ENCODE measurements at regions not wholly inside any gene's neighbourhood (a gene's known extent, or its start where the extent isn't known, plus 50 kb on each side); places are given as distances from the start of the nearest gene placed in this dataset.

- WGBS, 3 donors: 85 to 89% (median 87%) methylated on average over 4 of the region's 4 CpGs
- Histone ChIP-seq H3K36me3 (ENCODE audit: control insufficient read depth in 3 of 3, insufficient read depth in 2 of 3, low read depth in 1 of 3, low read length in 3 of 3) (no peaks in the 10 kb centered on the region), H3K4me1 (ENCODE audit: control insufficient read depth in 3 of 3, insufficient read depth in 2 of 3, low read depth in 1 of 3, low read length in 2 of 3) (no peaks in the 10 kb centered on the region), H3K9me3 (ENCODE audit: control insufficient read depth in 2 of 2, insufficient read depth in 1 of 2, low read depth in 1 of 2, low read length in 1 of 2) (no peaks in the 10 kb centered on the region), H3K27ac (ENCODE audit: low read depth in 1 of 3, low read length in 2 of 3) (no peak overlapping the region), H3K27me3 (ENCODE audit: control insufficient read depth in 3 of 3, insufficient read depth in 3 of 3, low read length in 3 of 3) (no peaks in the 10 kb centered on the region), H3K4me3 (ENCODE audit: low read depth in 1 of 3, low read length in 3 of 3) (no peak overlapping the region)
- FAIRE-seq (no peak), DNase-seq (no peak)
Measured at GRCh38 chr14:30440961-30441360, 118.0 kb upstream of the G2E3 start.

- Histone ChIP-seq H3K4me1 (ENCODE audit: control insufficient read depth in 3 of 3, insufficient read depth in 2 of 3, low read depth in 1 of 3, low read length in 2 of 3) (no peaks in the 10 kb centered on the region), H3K36me3 (ENCODE audit: control insufficient read depth in 3 of 3, insufficient read depth in 2 of 3, low read depth in 1 of 3, low read length in 3 of 3) (no peaks in the 10 kb centered on the region), H3K9me3 (ENCODE audit: control insufficient read depth in 2 of 2, insufficient read depth in 1 of 2, low read depth in 1 of 2, low read length in 1 of 2) (no peaks in the 10 kb centered on the region), H3K4me3 (ENCODE audit: low read depth in 1 of 3, low read length in 3 of 3) (no peak overlapping the region), H3K27ac (ENCODE audit: low read depth in 1 of 3, low read length in 2 of 3) (no peak overlapping the region), H3K27me3 (ENCODE audit: control insufficient read depth in 3 of 3, insufficient read depth in 3 of 3, low read length in 3 of 3) (no peaks in the 10 kb centered on the region)
- DNase-seq: peak in 1 of 2 donors; percentile 28
- 43 to 49% (median 48%) methylated on average over 7 of the region's 7 CpGs for WGBS, 3 donors
- no peak for FAIRE-seq
Measured at GRCh38 chr14:30443368-30444007, 115.5 kb upstream of the G2E3 start.

- WGBS, 3 donors: 59 to 67% (median 65%) methylated on average over 1 of the region's 1 CpG
- no peaks in the 10 kb centered on the region for H3K4me1 ChIP-seq (ENCODE audit: control insufficient read depth in 3 of 3, insufficient read depth in 2 of 3, low read depth in 1 of 3, low read length in 2 of 3)
- FAIRE-seq: no peak
Measured at GRCh38 chr14:30444451-30444850, 114.5 kb upstream of the G2E3 start.

GRCh38 chr14:30445011-30445793 is 113.8 kb upstream of the G2E3 start:
- Histone ChIP-seq H3K36me3 (ENCODE audit: control insufficient read depth in 3 of 3, insufficient read depth in 2 of 3, low read depth in 1 of 3, low read length in 3 of 3) (no peaks in the 10 kb centered on the region), H3K4me1 (ENCODE audit: control insufficient read depth in 3 of 3, insufficient read depth in 2 of 3, low read depth in 1 of 3, low read length in 2 of 3) (no peaks in the 10 kb centered on the region), H3K27me3 (ENCODE audit: control insufficient read depth in 3 of 3, insufficient read depth in 3 of 3, low read length in 3 of 3) (no peaks in the 10 kb centered on the region), H3K27ac (ENCODE audit: low read depth in 1 of 3, low read length in 2 of 3) (no peak overlapping the region), H3K4me3 (ENCODE audit: low read depth in 1 of 3, low read length in 3 of 3) (no peak overlapping the region), H3K9me3 (ENCODE audit: control insufficient read depth in 2 of 2, insufficient read depth in 1 of 2, low read depth in 1 of 2, low read length in 1 of 2) (no peaks in the 10 kb centered on the region)
- 55 to 64% (median 63%) methylated on average over 6 of the region's 6 CpGs for WGBS, 3 donors
- no peak for DNase-seq
- FAIRE-seq: no peak

More at GRCh38 chr14:30444451-30444850, 114.5 kb upstream of the G2E3 start:
- DNase-seq: no peak
- Histone ChIP-seq H3K9me3 (ENCODE audit: control insufficient read depth in 2 of 2, insufficient read depth in 1 of 2, low read depth in 1 of 2, low read length in 1 of 2) (no peaks in the 10 kb centered on the region), H3K27me3 (ENCODE audit: control insufficient read depth in 3 of 3, insufficient read depth in 3 of 3, low read length in 3 of 3) (no peaks in the 10 kb centered on the region), H3K36me3 (ENCODE audit: control insufficient read depth in 3 of 3, insufficient read depth in 2 of 3, low read depth in 1 of 3, low read length in 3 of 3) (no peaks in the 10 kb centered on the region), H3K4me3 (ENCODE audit: low read depth in 1 of 3, low read length in 3 of 3) (no peak overlapping the region), H3K27ac (ENCODE audit: low read depth in 1 of 3, low read length in 2 of 3) (no peak overlapping the region)

GRCh38 chr14:30445852-30446251 is 113.1 kb upstream of the G2E3 start:
- FAIRE-seq: no peak
- H3K27me3 ChIP-seq (ENCODE audit: control insufficient read depth in 3 of 3, insufficient read depth in 3 of 3, low read length in 3 of 3): no peaks in the 10 kb centered on the region
- DNase-seq: no peak
- no peaks in the 10 kb centered on the region for H3K4me1 ChIP-seq (ENCODE audit: control insufficient read depth in 3 of 3, insufficient read depth in 2 of 3, low read depth in 1 of 3, low read length in 2 of 3)
- H3K36me3 ChIP-seq (ENCODE audit: control insufficient read depth in 3 of 3, insufficient read depth in 2 of 3, low read depth in 1 of 3, low read length in 3 of 3): no peaks in the 10 kb centered on the region
- H3K4me3 ChIP-seq (ENCODE audit: low read depth in 1 of 3, low read length in 3 of 3): no peak overlapping the region
- no peaks in the 10 kb centered on the region for H3K9me3 ChIP-seq (ENCODE audit: control insufficient read depth in 2 of 2, insufficient read depth in 1 of 2, low read depth in 1 of 2, low read length in 1 of 2)
- WGBS, 3 donors: 71 to 81% (median 75%) methylated on average over 6 of the region's 6 CpGs
- no peak overlapping the region for H3K27ac ChIP-seq (ENCODE audit: low read depth in 1 of 3, low read length in 2 of 3)

- Histone ChIP-seq H3K4me3 (ENCODE audit: low read depth in 1 of 3, low read length in 3 of 3) (no peak overlapping the region), H3K27me3 (ENCODE audit: control insufficient read depth in 3 of 3, insufficient read depth in 3 of 3, low read length in 3 of 3) (no peaks in the 10 kb centered on the region), H3K36me3 (ENCODE audit: control insufficient read depth in 3 of 3, insufficient read depth in 2 of 3, low read depth in 1 of 3, low read length in 3 of 3) (no peaks in the 10 kb centered on the region), H3K27ac (ENCODE audit: low read depth in 1 of 3, low read length in 2 of 3) (no peak overlapping the region), H3K4me1 (ENCODE audit: control insufficient read depth in 3 of 3, insufficient read depth in 2 of 3, low read depth in 1 of 3, low read length in 2 of 3) (no peaks in the 10 kb centered on the region), H3K9me3 (ENCODE audit: control insufficient read depth in 2 of 2, insufficient read depth in 1 of 2, low read depth in 1 of 2, low read length in 1 of 2) (no peaks in the 10 kb centered on the region)
- DNase-seq (no peak), FAIRE-seq (no peak)
- 72 to 81% (median 79%) methylated on average over 8 of the region's 8 CpGs for WGBS, 3 donors
Measured at GRCh38 chr14:30450631-30451545, 108.1 kb upstream of the G2E3 start.

GRCh38 chr14:30456296-30456695 is 102.7 kb upstream of the G2E3 start:
- H3K4me1 ChIP-seq (ENCODE audit: control insufficient read depth in 3 of 3, insufficient read depth in 2 of 3, low read depth in 1 of 3, low read length in 2 of 3): no peaks in the 10 kb centered on the region
- H3K36me3 ChIP-seq (ENCODE audit: control insufficient read depth in 3 of 3, insufficient read depth in 2 of 3, low read depth in 1 of 3, low read length in 3 of 3): no peaks in the 10 kb centered on the region
- H3K27ac ChIP-seq (ENCODE audit: low read depth in 1 of 3, low read length in 2 of 3): no peak overlapping the region
- DNase-seq: no peak
- no peaks in the 10 kb centered on the region for H3K27me3 ChIP-seq (ENCODE audit: control insufficient read depth in 3 of 3, insufficient read depth in 3 of 3, low read length in 3 of 3)
- 68 to 86% (median 85%) methylated on average over 2 of the region's 2 CpGs for WGBS, 3 donors
- no peaks in the 10 kb centered on the region for H3K9me3 ChIP-seq (ENCODE audit: control insufficient read depth in 2 of 2, insufficient read depth in 1 of 2, low read depth in 1 of 2, low read length in 1 of 2)
- no peak for FAIRE-seq
- H3K4me3 ChIP-seq (ENCODE audit: low read depth in 1 of 3, low read length in 3 of 3): no peak overlapping the region

GRCh38 chr14:30462358-30462757 is 96.6 kb upstream of the G2E3 start:
- Histone ChIP-seq H3K4me3 (ENCODE audit: low read depth in 1 of 3, low read length in 3 of 3) (no peak overlapping the region), H3K27me3 (ENCODE audit: control insufficient read depth in 3 of 3, insufficient read depth in 3 of 3, low read length in 3 of 3) (peaks cover 0 to 3% (median 0%) of the 10 kb centered on the region in 3 donors), H3K9me3 (ENCODE audit: control insufficient read depth in 2 of 2, insufficient read depth in 1 of 2, low read depth in 1 of 2, low read length in 1 of 2) (no peaks in the 10 kb centered on the region), H3K27ac (ENCODE audit: low read depth in 1 of 3, low read length in 2 of 3) (no peak overlapping the region), H3K36me3 (ENCODE audit: control insufficient read depth in 3 of 3, insufficient read depth in 2 of 3, low read depth in 1 of 3, low read length in 3 of 3) (no peaks in the 10 kb centered on the region), H3K4me1 (ENCODE audit: control insufficient read depth in 3 of 3, insufficient read depth in 2 of 3, low read depth in 1 of 3, low read length in 2 of 3) (no peaks in the 10 kb centered on the region)
- 45 to 65% (median 54%) methylated on average over 3 of the region's 3 CpGs for WGBS, 3 donors
- DNase-seq: no peak
- FAIRE-seq: no peak
